PC-9 (cell line): ENCODE measurements at regions not wholly inside any gene's neighbourhood (a gene's known extent, or its start where the extent isn't known, plus 50 kb on each side); places are given as distances from the start of the nearest gene placed in this dataset.

ENCODE experiments used
- CTCF ChIP-seq: fragments of 200-600 bp; sonication (generic); conservative IDR thresholded peaks from 2 replicates; pipeline ENCODE4 v1.6.1; 2017; ENCODE audit warnings: mixed run types, antibody characterized with exemption, mild to moderate bottlenecking, moderate library complexity
- EZH2 ChIP-seq: fragments of 200-600 bp; sonication (generic); IDR thresholded peaks from 2 replicates; pipeline ENCODE4 v1.8.0; 2017; ENCODE audit warnings: antibody characterized with exemption, low read depth

DNA sequence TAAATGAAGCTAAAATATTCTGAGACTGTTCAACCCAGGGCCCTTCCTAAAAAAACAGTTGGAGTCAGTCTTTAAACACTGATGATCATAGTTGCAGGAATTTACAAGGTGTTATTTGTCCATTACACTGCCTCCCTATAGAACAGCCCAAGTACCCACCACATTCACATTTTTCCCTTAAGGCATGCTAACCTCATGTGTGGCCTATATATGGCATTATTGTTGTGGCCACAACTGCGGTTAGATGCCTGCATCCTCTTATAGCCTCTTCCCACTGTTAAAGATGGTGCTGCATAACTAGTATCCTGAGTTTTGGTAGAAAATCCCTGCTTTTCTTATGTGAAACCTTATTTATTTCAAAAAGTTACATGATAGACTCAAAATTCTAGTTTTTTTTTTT lies 287.9 kb upstream of the SEMA3A start:
- no peak for TF ChIP-seq CTCF
- TF ChIP-seq EZH2, result no peak
